GM12865 (cell line): ENCODE measurements at regions not wholly inside any gene's neighbourhood (a gene's known extent, or its start where the extent isn't known, plus 50 kb on each side); places are given as distances from the start of the nearest gene placed in this dataset.

Experiments
- DNase-seq: peaks from one replicate; pipeline ENCODE4 v3.0.0; 2010; ENCODE audit warnings: low read depth
- H3K4me3 ChIP-seq: 2 replicates; pipeline ENCODE4 v1.5.1; 2011; ENCODE audit warnings: mild to moderate bottlenecking, low read depth, low read length, control low read depth
- CTCF ChIP-seq: IDR thresholded peaks from 2 replicates; pipeline ENCODE4 v1.5.1; 2011; ENCODE audit warnings: low read length, control low read depth, low read depth, inconsistent platforms; ENCODE audit not compliant: insufficient read depth; ENCODE audit errors: missing control alignments

- DNase-seq: no peak
- TF ChIP-seq CTCF: no peak
- H3K4me3 ChIP-seq: no peak overlapping the region
Measured at GRCh38 chr4:111556851-111557250, 588.4 kb upstream of the FAM241A start.

GRCh38 chr4:111562826-111563225 is 582.4 kb upstream of the FAM241A start:
- no peak overlapping the region for H3K4me3 ChIP-seq
- no peak for TF ChIP-seq CTCF
- DNase-seq: no peak

- no peak for DNase-seq
- H3K4me3 ChIP-seq: no peak overlapping the region
- TF ChIP-seq CTCF: no peak
Measured at GRCh38 chr4:111572470-111572869, 572.8 kb upstream of the FAM241A start.

- H3K4me3 ChIP-seq: no peak overlapping the region
- TF ChIP-seq CTCF: no peak
- DNase-seq: no peak
Measured at GRCh38 chr4:111573386-111573785, 571.9 kb upstream of the FAM241A start.

GRCh38 chr4:111579767-111580166 is 565.5 kb upstream of the FAM241A start:
- no peak for DNase-seq
- no peak for TF ChIP-seq CTCF
- no peak overlapping the region for H3K4me3 ChIP-seq

GRCh38 chr4:111595456-111595855 is 549.8 kb upstream of the FAM241A start:
- no peak for DNase-seq
- TF ChIP-seq CTCF: no peak
- no peak overlapping the region for H3K4me3 ChIP-seq

GRCh38 chr4:111596491-111596890 is 548.8 kb upstream of the FAM241A start:
- no peak for DNase-seq
- no peak overlapping the region for H3K4me3 ChIP-seq
- no peak for TF ChIP-seq CTCF
